ENCODE measurements at regions not wholly inside any gene's neighbourhood (a gene's known extent, or its start where the extent isn't known, plus 50 kb on each side); places are given as distances from the start of the nearest gene placed in this dataset.

GRCh38 chr12:87836190-87836589, 193.0 kb downstream of the C12orf50 start:
- no peak for DNase-seq

- DNase-seq: no peak
Measured at GRCh38 chr12:87828382-87828973, 200.7 kb downstream of the C12orf50 start.

DNA sequence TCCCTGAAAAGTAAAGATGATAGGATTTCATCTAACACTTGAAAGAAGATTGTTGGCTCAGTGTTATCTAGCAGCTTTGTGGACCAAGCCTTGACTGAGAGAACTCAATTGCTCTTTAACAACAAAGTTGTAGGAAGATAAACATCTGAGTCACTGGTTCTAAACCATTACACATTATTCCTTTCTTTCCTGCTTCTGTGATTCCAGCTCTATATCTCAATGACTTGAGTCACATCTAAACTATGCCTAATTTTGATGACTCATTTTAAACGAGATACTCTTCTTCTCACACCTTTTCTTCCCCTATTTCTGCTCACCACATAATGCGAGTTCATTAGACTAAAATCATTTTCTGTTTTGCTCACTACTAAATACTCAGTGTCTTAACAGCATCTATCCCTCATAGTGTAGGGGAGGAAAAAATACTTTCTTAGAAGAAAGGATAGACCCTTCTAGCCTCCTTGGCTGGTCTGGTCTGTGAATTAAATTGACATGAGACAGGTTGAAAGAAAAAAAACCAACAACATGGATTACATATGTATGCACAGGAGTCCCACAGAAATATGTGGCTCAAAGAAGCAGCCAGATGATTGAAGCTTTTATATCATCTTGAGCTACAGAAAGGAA, 201.4 kb downstream of the C12orf50 start:
- no peak for DNase-seq

- no peak for DNase-seq
Measured at GRCh38 chr12:87822923-87823322, 206.3 kb downstream of the C12orf50 start.

DNA sequence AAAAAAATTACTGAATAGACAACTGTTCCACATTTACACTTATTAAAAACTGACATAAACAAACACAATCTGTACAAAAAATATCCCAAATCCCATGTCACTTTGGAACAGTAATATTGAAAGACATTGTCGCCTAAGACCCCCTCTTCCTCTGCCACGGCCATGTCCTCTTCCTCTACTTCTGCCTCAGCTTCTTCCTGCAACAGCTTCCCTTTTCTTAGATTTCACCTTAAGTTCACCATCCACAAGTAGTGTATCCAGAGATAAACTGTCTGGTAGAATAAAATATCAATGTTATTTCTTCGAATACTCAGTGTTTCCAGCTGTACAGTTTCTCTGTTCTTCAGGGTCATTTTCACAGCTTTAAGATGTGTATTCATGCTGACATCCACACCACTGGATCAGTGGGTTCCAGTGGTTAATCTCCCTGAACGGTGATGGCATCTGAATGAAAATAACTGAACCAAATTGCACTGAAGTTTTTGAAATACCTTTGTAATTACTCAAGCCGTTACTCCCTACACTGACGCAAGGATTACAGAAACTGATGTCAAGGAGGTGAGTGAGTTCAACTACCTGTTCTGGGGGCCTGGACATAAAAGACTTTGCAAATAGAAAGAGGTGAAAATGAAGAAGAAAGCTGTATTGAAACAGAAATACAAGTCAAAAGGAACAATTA, 208.5 kb downstream of the C12orf50 start:
- no peak for DNase-seq

GRCh38 chr12:87818441-87818840, 210.8 kb downstream of the C12orf50 start:
- DNase-seq: no peak

DNA sequence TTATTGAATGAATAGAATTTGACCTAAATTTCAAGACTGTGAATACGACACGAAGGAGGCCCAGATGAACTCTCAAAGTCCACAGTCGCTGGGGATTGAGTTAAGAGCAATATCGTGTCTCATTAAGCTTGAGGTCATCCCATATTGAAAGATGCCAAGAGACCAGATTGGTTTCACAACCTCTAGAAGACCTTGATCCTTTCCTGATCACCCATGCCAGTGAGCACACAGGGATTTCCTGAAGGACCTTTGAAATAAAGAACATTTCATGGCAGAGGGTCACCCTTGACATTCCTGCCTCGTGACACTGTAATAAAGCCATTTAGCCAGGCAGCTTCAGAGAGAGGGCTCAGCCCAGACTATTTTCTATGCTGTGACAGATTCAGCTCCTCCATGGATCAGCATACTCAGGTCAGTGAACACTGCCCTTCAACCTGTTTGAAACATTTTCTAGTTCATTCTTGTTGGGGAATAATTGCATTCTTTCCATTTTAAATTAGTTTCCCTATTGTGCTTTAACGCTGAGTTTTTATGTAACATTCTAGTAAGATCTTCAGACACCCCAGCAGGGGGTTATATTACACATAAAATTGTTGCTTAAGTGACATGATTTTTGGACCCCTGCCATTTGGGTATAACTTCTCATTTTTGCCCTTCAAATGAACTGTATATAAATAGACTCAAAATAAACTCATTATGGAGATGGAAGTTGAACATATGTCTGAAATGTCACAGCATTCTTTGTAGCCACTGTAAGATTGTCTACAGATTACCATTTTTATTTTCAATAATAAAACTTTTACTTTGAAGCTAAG, 213.2 kb downstream of the C12orf50 start:
- no peak for DNase-seq

- no peak for DNase-seq
Measured at GRCh38 chr12:87814625-87815024, 214.6 kb downstream of the C12orf50 start.

DNA sequence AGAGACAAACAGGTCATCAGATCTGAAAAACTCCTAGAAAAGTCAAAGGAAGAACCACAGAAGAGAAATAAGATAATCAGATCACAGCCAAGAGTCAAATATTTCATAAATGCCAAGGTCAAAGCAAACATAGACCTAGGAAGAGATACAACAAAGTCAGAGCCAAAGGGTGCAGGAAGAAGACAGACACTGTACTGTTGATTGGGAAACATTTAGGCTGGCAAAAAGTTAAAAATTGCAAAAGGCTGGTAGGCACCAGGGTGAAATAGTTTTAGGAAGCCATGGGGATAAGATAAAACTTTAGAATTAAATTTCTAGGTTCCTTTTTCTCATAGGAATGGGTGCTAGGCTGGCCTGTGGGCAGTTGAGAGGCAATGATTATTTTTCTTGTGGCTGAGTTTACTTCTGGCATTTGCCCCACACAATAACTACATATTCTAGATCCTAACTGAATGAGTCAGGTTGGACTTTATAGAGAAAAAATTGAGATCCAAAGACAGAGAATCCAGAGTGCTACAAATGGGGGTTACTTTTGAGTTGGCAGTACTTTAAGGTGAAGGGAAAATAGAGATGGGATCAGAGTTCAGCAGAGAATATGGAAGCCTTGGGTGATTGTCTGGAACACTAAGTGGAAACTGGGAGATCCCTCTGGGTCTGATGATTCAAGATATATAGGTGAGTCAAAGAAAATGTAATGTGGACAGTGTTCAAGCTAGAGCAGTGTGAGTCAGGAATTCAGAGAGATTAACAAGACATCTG, 215.5 kb downstream of the C12orf50 start:
- no peak for DNase-seq

DNA sequence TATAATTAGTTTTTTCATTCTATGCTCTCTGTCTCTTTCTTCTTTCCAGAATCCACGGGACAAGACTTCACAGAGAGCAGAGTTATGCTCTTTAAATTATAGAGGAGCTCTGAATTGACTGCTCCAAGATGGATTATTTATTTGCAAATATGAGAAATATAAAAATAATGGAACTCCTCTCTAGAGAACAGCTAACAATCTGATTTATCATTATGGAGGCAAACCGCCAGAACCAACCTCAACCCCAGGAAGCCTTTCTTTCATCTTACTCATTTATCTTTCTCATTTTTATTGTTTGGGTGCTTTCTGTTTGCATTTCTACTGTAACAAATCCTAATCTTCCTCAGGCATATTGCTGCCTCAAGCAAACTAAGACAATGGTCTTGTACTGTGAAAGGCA, 216.5 kb downstream of the C12orf50 start:
- DNase-seq: no peak

DNA sequence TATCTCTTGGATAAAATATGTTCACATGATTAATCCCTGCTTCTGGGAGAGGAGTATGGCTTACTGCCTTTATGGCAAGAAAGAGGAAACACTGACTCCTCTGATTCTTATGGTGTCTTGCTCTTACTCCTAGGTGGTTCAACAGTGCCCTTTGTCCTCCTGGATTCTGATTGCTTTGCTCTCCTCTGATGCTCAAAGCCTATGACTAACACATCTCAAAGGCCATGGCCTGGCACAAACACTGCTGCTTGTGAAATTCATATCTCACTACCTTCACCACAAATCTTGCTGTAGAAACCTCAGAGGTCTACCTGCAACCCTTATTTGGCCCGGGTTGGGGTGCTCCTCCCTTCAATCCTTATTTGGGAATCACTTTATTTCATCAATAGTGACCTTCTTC, 217.2 kb downstream of the C12orf50 start:
- DNase-seq: no peak

- DNase-seq: no peak
Measured at GRCh38 chr12:87809916-87810315, 219.3 kb downstream of the C12orf50 start.

GRCh38 chr12:87807086-87807485, 222.1 kb downstream of the C12orf50 start:
- DNase-seq: no peak

DNA sequence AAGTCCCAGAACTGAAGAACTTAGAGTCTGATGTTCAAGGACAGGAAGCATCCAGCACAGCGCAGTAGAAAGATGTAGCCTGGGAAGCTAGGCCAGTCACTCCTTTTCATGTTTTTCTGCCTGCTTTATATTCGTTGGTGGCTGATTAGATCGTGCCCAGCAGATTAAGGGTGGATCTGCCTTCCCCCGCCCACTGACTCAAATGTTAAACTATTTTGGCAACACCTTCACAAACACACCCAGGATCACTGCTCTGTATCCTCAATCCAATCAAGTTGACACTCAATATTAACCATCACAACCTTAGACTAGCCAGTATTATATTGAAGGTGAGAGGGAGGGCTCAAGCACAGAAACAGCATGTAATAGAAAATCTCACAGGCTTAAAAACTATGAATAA, 222.9 kb downstream of the C12orf50 start:
- no peak for DNase-seq

- DNase-seq: no peak
Measured at GRCh38 chr12:87804386-87804785, 224.8 kb downstream of the C12orf50 start.

GRCh38 chr12:87802721-87803011, 226.5 kb downstream of the C12orf50 start:
- DNase-seq: no peak

- DNase-seq: no peak
Measured at GRCh38 chr12:87801860-87802720, 227.1 kb downstream of the C12orf50 start.

DNA sequence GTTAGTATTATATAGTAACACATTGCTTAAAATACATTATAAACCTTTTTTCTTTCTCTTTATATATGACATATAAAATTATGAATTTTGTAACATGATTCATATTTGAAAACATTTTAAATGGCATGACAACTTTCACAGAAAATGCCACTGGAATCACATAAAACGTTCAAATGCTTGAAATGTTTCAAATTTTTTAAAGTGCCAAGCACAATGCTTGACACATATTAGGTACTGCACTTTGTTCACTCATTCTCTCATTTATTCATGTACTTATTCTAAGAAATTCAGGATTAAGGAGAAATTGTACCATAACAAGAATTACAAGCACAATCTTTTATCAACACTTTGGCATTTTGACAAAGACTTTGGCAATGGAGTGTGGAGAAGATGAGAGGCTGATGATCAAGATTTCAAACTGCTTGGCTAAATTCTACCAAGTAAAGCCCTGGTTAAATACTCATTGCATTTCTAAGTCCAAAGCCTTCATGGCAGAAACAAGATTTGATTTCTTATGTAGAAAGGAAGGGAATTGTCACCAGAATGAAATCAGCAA, 232.2 kb downstream of the C12orf50 start:
- DNase-seq: no peak

- no peak for DNase-seq
Measured at GRCh38 chr12:87795555-87795954, 233.6 kb downstream of the C12orf50 start.

- DNase-seq: no peak
Measured at GRCh38 chr12:87794854-87795253, 234.3 kb downstream of the C12orf50 start.

DNA sequence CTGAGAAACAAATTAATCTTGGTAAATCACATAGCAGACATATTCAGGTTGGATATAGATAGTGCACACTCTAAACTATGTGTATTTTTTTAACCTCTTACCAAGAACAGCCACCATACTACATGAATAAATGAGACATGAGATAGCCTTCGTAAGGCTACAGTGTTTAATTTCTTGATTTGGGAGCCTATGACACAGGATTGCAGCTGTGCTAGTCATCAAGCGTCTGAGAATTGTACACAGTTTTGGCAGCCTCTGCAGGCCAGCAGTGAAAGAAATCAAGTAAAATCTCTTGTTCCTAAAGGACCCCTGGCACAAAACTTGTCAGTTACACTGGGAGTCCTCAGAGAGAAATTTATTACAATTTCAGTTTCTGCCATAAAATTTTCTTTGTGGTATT, 236.1 kb downstream of the C12orf50 start:
- no peak for DNase-seq

GRCh38 chr12:87784350-87784749, 244.9 kb downstream of the C12orf50 start:
- DNase-seq: no peak

Data from suppressor macrophage treated with lipopolysaccharide for 4 hours (primary cell).